ENCODE measurements at regions not wholly inside any gene's neighbourhood (a gene's known extent, or its start where the extent isn't known, plus 50 kb on each side); places are given as distances from the start of the nearest gene placed in this dataset.

DNA sequence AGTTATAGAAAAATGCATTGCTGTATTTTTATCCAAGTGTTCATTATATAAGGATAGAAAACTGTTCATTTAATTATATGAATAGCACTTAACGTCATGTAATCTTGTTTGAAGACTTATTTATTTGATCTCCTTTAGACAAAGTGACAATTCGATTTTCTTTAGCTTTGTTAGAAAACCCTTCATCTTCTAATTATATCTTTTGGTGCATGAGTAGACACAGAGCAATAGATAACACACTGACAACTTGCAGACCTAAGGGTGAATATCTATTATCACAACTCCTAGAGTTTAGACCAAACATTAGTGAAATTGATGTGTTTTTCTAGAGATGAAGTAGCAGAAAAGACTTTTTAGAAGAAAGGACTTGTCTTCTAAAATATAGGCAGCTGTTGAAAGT is 446.4 kb upstream of the SEMA6A start:
- H3K9me3 ChIP-seq: no peaks in the 10 kb centered on the region
- H3K4me3 ChIP-seq: no peak overlapping the region
- H3K36me3 ChIP-seq: no peaks in the 10 kb centered on the region
- H3K27me3 ChIP-seq: no peaks in the 10 kb centered on the region
- no peak for DNase-seq

DNA sequence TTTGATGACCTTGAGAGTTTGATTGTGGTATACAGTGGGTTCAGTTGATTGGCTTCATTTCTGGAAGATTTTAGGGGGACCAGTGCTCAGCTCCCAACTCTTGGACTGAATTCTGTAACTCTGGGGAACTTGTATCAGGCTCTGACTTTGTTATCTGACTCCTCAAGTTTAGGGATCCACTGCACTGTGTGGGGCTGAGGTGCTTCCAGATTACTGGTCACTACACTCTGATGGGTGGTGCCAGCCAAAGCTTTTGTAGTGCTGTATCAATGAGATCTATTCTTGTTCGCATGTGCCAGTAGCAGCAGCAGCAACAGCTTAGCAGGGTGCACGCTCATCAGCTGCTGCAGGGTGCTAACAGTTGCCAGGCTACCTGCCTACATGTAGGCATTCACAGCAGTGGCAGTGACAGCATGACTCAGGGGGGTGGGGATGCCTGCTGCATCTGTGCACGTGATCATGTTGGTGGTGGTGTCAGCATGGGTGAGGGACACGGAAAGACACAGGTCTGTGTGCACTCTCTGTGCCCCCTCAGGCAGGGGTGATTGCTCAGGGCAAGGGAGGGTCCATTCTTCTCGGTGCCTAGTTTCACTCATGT is 438.8 kb upstream of the SEMA6A start:
- no peak overlapping the region for H3K4me3 ChIP-seq
- H3K9me3 ChIP-seq: no peaks in the 10 kb centered on the region
- no peaks in the 10 kb centered on the region for H3K36me3 ChIP-seq
- DNase-seq: no peak
- H3K27me3 ChIP-seq: no peaks in the 10 kb centered on the region

DNA sequence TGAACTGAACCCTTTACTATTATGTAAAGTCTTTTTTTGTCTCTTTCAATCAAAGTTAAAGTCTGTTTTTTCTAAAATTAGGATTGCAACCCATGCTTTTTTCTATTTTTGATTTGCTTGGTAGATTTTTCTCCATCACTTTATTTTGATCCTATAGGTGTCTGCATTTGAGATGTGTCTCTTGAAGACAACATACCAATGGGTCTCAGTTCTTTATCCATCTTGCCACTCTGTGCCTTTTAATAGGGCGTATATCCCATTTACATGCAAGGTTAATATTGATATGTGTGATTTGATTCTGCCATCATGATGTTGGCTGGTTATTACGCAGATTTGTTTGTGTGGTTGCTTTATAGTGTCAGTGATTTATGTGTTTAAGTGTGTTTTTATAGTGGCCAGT is 436.0 kb upstream of the SEMA6A start:
- no peaks in the 10 kb centered on the region for H3K36me3 ChIP-seq
- H3K4me3 ChIP-seq: no peak overlapping the region
- no peaks in the 10 kb centered on the region for H3K9me3 ChIP-seq
- no peak for DNase-seq
- no peaks in the 10 kb centered on the region for H3K27me3 ChIP-seq

DNA sequence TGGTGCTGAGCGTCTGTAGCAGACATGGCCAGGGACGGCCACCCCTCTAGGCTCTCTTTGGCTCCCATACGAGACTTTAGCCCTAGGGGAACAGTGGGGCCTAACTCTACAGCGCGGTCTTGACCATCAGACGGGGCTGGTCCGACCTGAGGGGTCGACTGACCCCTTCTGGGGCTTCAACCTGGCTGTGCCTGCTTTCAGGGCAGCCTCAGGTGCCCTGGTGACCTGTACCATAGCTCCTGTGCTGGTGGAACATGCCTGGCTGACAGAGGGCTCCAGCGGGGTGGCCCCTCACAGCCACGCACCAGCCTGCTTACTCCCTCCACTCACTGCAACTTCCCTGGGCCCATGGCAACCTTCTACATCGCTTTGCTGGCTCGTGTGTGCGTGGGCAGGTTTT is 423.4 kb upstream of the SEMA6A start:
- no peaks in the 10 kb centered on the region for H3K36me3 ChIP-seq
- no peak for DNase-seq
- H3K27me3 ChIP-seq: no peaks in the 10 kb centered on the region
- no peak overlapping the region for H3K4me3 ChIP-seq
- no peaks in the 10 kb centered on the region for H3K9me3 ChIP-seq

DNA sequence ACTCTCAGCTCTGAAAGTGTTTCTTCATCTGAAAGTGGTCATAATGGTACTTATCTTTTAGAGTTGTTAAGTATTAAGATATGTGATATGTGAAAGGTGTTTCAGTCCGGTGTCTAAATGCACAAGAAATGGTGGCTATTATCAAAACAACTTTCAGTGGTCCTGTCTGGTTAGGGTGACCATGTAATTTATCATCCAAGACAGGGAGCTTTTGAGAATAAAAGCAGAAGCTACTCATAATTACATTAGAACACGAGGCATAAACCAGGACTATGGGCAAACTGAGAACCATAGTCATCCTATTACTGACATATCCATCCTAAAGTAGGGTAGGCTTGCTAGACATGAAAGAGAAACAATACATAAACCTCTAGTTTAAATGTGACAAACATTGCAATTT is 418.1 kb upstream of the SEMA6A start:
- no peak for DNase-seq
- H3K4me3 ChIP-seq: no peak overlapping the region
- no peaks in the 10 kb centered on the region; the same call in 1 of the 2 replicates for H3K27me3 ChIP-seq
- H3K36me3 ChIP-seq: no peaks in the 10 kb centered on the region
- H3K9me3 ChIP-seq: no peaks in the 10 kb centered on the region

DNA sequence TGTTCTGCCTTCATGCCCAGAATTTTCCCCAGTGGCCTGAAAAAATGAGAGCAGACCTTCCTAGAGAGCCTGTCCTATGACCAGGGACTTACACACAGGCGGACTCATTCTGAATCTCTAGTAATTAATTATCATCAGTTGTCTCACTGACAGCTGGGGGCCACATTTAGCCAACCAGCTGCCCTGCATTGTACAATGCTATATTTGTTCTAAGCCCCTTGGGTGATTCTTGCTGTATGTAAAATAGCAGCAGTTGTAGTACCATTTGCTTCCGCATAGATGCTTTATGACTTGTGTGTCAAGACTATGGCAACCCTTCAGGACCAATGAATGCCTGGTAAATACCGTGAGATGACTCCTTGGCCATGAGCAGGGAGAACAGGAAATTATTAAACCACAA is 415.4 kb upstream of the SEMA6A start:
- no peak overlapping the region for H3K4me3 ChIP-seq
- H3K27me3 ChIP-seq: no peaks in the 10 kb centered on the region; the same call in 1 of the 2 replicates
- H3K36me3 ChIP-seq: no peaks in the 10 kb centered on the region
- no peaks in the 10 kb centered on the region for H3K9me3 ChIP-seq
- no peak for DNase-seq

DNA sequence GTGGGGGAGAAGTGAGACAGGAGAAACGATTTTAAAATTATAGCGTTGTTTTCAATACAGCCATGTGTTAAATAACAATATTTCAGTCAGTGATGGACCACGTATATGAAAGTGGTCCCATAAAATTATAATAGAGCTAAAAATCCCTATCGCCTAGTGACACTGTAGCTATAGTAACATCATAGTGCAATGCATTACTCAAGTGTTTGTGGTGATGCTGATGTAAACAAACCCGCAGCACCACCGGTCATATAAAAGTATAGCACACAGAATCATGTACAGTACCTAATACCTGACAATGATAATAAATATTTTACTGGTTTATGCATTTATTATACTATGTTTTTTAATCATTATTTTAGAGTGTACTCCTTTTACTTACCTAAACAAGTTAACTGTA is 407.4 kb upstream of the SEMA6A start:
- Histone ChIP-seq H3K9me3 (no peaks in the 10 kb centered on the region), H3K27me3 (no peaks in the 10 kb centered on the region)
- DNase-seq: no peak

DNA sequence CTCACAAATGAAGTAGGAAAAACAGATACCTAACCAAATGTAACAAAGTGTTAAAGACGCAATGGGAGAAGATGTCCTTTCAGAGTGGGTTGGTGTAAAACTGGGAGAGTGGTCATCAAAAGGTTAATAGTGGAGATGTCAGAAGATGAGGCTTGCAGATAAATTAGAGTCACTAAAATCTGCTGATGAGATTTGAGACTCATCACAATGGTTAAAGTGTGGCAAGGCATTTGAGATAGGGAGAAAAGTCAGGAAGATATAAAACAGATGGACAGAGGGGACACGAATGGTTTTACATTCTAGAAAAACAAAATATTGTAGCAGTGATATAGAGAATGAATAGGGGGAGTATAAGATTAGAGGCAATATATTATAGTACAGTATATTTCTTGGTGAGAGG is 406.0 kb upstream of the SEMA6A start:
- no peaks in the 10 kb centered on the region for H3K27me3 ChIP-seq
- H3K4me3 ChIP-seq: no peak overlapping the region
- H3K36me3 ChIP-seq: no peaks in the 10 kb centered on the region
- H3K9me3 ChIP-seq: no peaks in the 10 kb centered on the region
- no peak for DNase-seq

More for the DNA sequence above, 407.4 kb upstream of the SEMA6A start:
- H3K36me3 ChIP-seq: no peaks in the 10 kb centered on the region
- H3K4me3 ChIP-seq: no peak overlapping the region

DNA sequence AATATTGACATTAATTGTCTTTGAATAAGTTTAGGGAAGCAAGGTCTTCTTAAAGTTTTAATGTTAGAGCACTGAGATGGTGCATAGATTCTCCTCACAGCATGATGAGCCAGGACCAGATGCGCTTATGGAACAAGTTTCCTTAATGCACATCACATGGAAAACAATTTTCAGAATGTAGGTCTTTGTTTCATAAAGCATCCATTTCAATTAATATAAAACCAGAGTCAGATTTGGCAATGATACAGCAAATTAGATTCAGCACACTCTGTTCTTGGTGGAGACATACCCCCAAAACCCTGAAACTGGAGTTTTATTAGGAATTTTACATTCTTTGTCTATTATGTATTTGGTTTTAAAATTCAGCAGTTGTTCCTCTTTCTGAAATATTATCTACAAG is 402.1 kb upstream of the SEMA6A start:
- Histone ChIP-seq H3K4me3 (no peak overlapping the region), H3K36me3 (no peaks in the 10 kb centered on the region), H3K27me3 (no peaks in the 10 kb centered on the region), H3K9me3 (no peaks in the 10 kb centered on the region)
- DNase-seq: no peak

DNA sequence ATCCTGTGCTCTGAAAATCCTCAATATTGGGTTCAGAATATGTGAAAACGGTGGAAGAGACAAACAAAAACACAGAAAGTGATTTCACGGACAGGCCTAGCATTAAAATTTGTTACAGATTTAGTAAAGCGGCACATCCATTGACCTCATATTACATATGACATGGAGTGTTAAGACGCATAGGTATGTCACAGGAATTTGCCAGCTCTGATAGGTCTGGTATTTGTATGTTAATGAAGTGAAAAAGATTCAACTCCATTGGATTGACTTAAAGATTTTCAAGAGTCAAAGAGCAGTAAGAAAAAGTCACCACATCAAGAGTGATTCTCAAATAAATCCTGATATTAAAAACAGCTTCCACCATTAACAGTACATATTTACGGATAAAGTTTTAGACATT is 396.5 kb upstream of the SEMA6A start:
- no peaks in the 10 kb centered on the region for H3K9me3 ChIP-seq
- no peak for DNase-seq

DNA sequence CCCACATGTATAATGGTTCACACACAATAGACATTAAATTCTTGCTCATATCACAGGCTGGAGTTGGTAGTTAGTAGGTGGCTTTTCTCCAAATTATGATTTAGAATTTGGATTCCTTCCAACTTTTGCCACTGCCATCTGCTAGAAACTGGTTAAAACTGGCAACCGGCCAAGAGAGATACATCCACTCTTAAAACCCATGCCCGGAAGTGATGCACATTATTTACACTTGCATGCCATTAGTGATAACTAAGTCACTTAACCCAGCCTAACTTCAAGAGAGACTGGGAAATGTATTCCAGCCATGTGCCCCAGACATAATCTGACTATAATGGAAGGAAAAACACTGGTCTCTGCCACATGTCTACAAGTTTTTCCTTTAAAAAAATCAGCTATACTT is 395.7 kb upstream of the SEMA6A start:
- H3K4me3 ChIP-seq: no peak overlapping the region
- H3K9me3 ChIP-seq: no peaks in the 10 kb centered on the region
- H3K36me3 ChIP-seq: no peaks in the 10 kb centered on the region
- H3K27me3 ChIP-seq: no peaks in the 10 kb centered on the region
- peak; percentile 5 for DNase-seq

More for the DNA sequence above, 396.5 kb upstream of the SEMA6A start:
- no peaks in the 10 kb centered on the region for H3K36me3 ChIP-seq
- no peaks in the 10 kb centered on the region for H3K27me3 ChIP-seq
- no peak overlapping the region for H3K4me3 ChIP-seq

DNA sequence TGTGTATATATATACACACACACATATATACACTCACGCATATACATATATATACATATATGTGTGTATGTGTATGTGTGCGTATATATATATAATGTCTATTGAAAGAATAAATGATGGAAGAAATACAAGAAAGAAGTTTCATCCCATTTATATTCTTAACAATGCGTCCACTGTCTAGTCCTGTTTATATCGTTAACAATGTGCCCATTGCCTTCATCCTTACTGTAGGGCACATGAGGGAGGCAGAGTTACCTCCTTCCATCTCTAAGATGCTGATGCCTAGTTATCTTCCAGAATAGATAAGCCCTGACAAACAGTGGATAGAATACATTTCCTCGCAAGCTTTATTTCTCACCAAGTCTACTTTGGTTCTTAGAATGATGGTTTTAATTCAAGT is 389.8 kb upstream of the SEMA6A start:
- H3K9me3 ChIP-seq: no peaks in the 10 kb centered on the region
- no peak for DNase-seq
- H3K4me3 ChIP-seq: no peak overlapping the region
- no peaks in the 10 kb centered on the region for H3K36me3 ChIP-seq
- H3K27me3 ChIP-seq: no peaks in the 10 kb centered on the region

DNA sequence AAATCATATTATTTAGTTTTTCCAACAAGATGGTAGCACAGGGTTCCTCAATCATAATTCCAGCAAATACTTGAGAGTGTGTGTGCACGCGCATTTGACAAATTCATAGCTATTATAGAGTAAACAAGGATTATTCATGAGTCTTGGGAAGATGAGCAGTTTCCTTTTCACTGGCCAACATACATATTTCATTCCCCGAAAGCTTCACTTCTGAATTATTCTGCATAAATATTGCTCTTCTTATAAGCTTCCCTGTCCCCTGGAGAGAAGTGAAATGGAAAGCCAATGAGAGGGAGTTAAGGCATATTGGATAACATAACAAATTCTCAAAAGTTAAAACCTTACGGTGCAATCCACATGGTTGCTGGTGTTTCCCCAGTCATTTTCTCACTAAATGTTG is 386.4 kb upstream of the SEMA6A start:
- H3K9me3 ChIP-seq: no peaks in the 10 kb centered on the region
- H3K27me3 ChIP-seq: no peaks in the 10 kb centered on the region
- no peak overlapping the region for H3K4me3 ChIP-seq
- no peaks in the 10 kb centered on the region for H3K36me3 ChIP-seq
- no peak for DNase-seq

DNA sequence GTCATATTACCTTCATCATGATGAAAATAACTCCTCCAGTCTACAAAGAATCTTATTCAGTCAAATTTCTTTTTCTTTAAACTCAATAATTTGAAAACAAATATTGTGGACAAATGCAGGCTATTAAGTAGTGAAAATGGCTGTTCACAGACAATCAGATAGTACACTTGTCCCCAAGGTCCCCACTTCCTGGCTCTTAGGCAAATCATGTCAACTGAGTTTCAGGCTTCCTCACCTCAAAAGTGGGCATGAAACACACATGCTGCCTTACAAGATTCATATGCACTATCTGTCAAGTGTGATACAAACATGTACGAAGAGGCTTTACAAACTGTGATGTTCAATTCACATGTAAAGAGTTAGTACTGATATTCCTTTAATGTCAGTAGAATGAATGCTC is 385.2 kb upstream of the SEMA6A start:
- H3K36me3 ChIP-seq: no peaks in the 10 kb centered on the region
- no peak overlapping the region for H3K4me3 ChIP-seq
- no peaks in the 10 kb centered on the region for H3K9me3 ChIP-seq
- no peak for DNase-seq
- H3K27me3 ChIP-seq: no peaks in the 10 kb centered on the region

DNA sequence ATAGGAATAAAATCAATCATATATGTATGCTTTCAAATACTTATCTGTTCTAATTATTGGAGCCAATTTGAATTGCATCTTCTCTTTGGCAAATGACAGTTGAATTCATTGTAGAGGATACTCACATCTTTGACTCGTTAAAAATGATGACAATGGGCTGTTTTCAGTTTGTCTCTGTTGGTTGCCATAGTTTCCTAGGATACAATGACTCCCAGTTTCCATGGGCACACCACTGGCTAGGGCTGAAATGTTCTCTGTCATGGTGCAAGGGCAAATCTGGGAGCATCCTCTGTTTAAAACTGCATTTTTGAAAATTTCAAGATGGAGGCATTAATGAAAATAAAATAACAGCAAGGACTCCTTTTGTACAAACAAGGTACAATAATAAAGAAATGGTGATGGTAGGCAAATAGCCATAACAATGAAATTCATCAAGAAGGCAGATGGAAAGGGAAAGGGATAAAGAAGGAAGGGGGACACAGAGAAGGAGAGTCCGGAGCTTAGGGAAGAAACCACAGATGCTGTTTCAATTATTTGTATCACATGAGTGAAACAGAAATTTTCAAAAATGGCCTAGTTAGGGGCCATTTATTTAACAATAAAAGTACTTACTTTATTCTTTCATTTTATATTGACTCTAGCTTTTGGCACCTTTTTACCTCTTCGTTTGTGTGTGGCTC is 378.8 kb upstream of the SEMA6A start:
- Histone ChIP-seq H3K27me3 (no peaks in the 10 kb centered on the region), H3K36me3 (no peaks in the 10 kb centered on the region), H3K4me3 (no peak overlapping the region), H3K9me3 (no peaks in the 10 kb centered on the region)
- DNase-seq: no peak

DNA sequence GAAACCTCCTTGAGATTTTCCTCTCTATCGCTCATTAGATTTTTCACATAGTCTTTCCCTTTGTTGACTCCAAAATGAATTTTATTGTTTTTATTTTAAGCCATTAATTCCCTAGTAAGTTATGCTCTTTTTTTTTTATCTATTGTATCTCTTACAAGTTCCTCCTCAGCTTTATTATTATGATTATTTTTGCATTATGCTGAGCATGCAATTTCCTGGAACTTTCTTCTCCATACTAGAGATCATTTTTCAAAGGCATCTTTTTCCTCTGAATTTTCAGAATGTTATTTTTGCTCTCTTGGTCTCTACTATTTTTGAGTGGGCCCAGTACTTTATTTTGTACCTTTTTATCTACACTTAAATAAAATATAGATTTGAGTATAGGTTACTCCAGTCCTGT is 376.6 kb upstream of the SEMA6A start:
- H3K36me3 ChIP-seq: no peaks in the 10 kb centered on the region
- no peak overlapping the region for H3K4me3 ChIP-seq
- no peak for DNase-seq
- H3K9me3 ChIP-seq: no peaks in the 10 kb centered on the region
- H3K27me3 ChIP-seq: no peaks in the 10 kb centered on the region

DNA sequence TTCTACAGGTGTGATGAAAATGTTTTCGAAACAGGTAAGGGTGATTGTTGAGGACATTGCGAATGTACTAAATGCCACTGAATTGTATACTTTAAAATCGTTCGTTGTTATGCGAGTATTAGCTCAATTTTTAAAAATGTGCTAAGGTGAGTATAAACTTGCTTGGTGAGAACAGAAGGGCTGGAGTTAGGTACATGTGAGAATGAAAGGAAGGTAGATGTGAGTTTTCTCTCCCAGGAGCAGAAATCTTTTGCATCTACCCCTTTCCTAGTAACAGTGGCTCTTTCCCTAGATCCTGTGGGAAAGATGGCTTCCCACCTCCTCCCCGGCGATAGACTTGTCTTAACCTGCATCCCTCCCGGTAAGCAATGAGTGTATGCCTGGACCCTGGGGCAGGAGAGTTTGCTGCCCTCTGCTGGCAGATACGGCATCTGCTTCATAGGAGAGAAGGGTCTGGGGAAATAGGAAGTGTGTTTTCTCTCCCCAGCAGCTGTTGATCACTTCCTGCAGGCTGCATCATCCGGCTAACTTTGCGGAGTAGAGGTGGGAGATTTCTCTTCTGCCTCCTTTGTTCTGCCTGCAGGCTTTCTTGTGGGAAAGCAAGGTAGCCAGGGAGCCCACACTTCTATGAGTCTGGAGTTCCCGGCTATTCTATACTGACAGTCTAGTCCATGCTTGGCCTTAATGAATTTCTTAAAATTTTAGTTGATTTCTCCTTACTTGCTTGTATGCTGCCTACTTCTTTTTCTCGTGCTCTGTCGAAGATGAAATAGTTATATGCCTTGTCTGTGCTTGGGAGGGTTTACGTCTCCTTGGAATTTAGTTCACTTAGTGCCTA is 373.3 kb upstream of the SEMA6A start:
- no peaks in the 10 kb centered on the region for H3K36me3 ChIP-seq
- H3K4me3 ChIP-seq: no peak overlapping the region
- peak; percentile 34 for DNase-seq
- no peaks in the 10 kb centered on the region for H3K9me3 ChIP-seq
- H3K27me3 ChIP-seq: no peaks in the 10 kb centered on the region
